ENCODE measurements at regions not wholly inside any gene's neighbourhood (a gene's known extent, or its start where the extent isn't known, plus 50 kb on each side); places are given as distances from the start of the nearest gene placed in this dataset.
"Not testable (repeated sequence)": the region's sequence is repeated elsewhere in the genome, so short reads cannot be mapped to it uniquely, and the experiment has no call there.

GRCh38 chr17:20916383-20916782 lies 126.4 kb downstream of the USP22 start:
- DNase-seq = no peak

- not testable (repeated sequence) for DNase-seq
Observed at GRCh38 chr17:20917610-20918306, 125.1 kb downstream of the USP22 start.

- no peak for DNase-seq
Observed at GRCh38 chr17:20920095-20920814, 122.6 kb downstream of the USP22 start.

GRCh38 chr17:20920815-20921199 lies 122.0 kb downstream of the USP22 start:
- DNase-seq = no peak

- no peak for DNase-seq
Observed at GRCh38 chr17:20922128-20922670, 120.6 kb downstream of the USP22 start.

- no peak for DNase-seq
Observed at GRCh38 chr17:20924306-20924705, 118.5 kb downstream of the USP22 start.

- no peak for DNase-seq
Observed at GRCh38 chr17:20925091-20925490, 117.7 kb downstream of the USP22 start.

- DNase-seq = no peak
Observed at GRCh38 chr17:20925954-20926353, 116.9 kb downstream of the USP22 start.

GRCh38 chr17:20926532-20926931 lies 116.3 kb downstream of the USP22 start:
- DNase-seq = no peak

GRCh38 chr17:20927308-20927977 lies 115.4 kb downstream of the USP22 start:
- DNase-seq = no peak

- DNase-seq = no peak
Observed at GRCh38 chr17:20929334-20929733, 113.5 kb downstream of the USP22 start.

GRCh38 chr17:20930081-20930760 lies 112.6 kb downstream of the USP22 start:
- no peak for DNase-seq

- DNase-seq = not testable (repeated sequence)
Observed at GRCh38 chr17:20933040-20933439, 109.8 kb downstream of the USP22 start.

- DNase-seq = no peak
Observed at GRCh38 chr17:20934288-20934687, 108.5 kb downstream of the USP22 start.

- DNase-seq = no peak
Observed at GRCh38 chr17:20935740-20936139, 107.1 kb downstream of the USP22 start.

GRCh38 chr17:20938244-20938643 lies 104.6 kb downstream of the USP22 start:
- DNase-seq = no peak

GRCh38 chr17:20938988-20939615 lies 103.7 kb downstream of the USP22 start:
- DNase-seq = no peak

GRCh38 chr17:20941872-20942271 lies 100.9 kb downstream of the USP22 start:
- DNase-seq = no peak

GRCh38 chr17:20944014-20944865 lies 98.6 kb downstream of the USP22 start:
- DNase-seq = no peak

- not testable (repeated sequence) for DNase-seq
Observed at GRCh38 chr17:20947708-20948107, 95.1 kb downstream of the USP22 start.

GRCh38 chr17:20948984-20949777 lies 93.6 kb downstream of the USP22 start:
- no peak for DNase-seq
